ENCODE measurements at regions not wholly inside any gene's neighbourhood (a gene's known extent, or its start where the extent isn't known, plus 50 kb on each side); places are given as distances from the start of the nearest gene placed in this dataset.

GRCh38 chrX:145729635-145730034 lies 88.0 kb upstream of the SLITRK2 start:
- no peak for TF ChIP-seq POLR2A (IDR thresholded peaks at IDR 0.05)
- no peak for TF ChIP-seq CTCF (IDR thresholded peaks at IDR 0.05 in 8 of 11, conservative IDR thresholded peaks at IDR 0.05 in 3 of 11)
- TF ChIP-seq POLR2AphosphoS5 (IDR thresholded peaks at IDR 0.05), result no peak
